GM23248 (cell line): ENCODE measurements at regions not wholly inside any gene's neighbourhood (a gene's known extent, or its start where the extent isn't known, plus 50 kb on each side); places are given as distances from the start of the nearest gene placed in this dataset.
"Not testable (repeated sequence)": the region's sequence is repeated elsewhere in the genome, so short reads cannot be mapped to it uniquely, and the experiment has no call there.

Experiments
- DNase-seq: peaks from one replicate; pipeline ENCODE4 v3.0.0-alpha.2; 2015
- H2AFZ ChIP-seq: fragments of 200-600 bp; sonication (generic); 2 replicates; pipeline ENCODE4 v1.6.1; 2016; ENCODE audit warnings: antibody characterized with exemption
- H3F3A ChIP-seq: fragments of 200-600 bp; sonication (generic); 2 replicates; pipeline ENCODE4 v1.6.1; 2016; ENCODE audit warnings: mild to moderate bottlenecking, antibody characterized with exemption, mixed run types; ENCODE audit not compliant: insufficient read depth
- H3K27ac ChIP-seq: fragments of 200-600 bp; sonication (generic); 2 replicates; pipeline ENCODE4 v1.5.1; 2016; ENCODE audit warnings: mild to moderate bottlenecking
- H3K27me3 ChIP-seq: fragments of 200-600 bp; sonication (generic); replicated peaks from 2 replicates; pipeline ENCODE4 v1.6.1; 2016; ENCODE audit warnings: mild to moderate bottlenecking; ENCODE audit not compliant: insufficient read depth
- H3K36me3 ChIP-seq: fragments of 200-600 bp; sonication (generic); 2 replicates; pipeline ENCODE4 v1.6.1; 2016; ENCODE audit warnings: low read depth, mild to moderate bottlenecking
- H3K4me1 ChIP-seq: fragments of 200-600 bp; sonication (generic); 2 replicates; pipeline ENCODE4 v1.6.1; 2016; ENCODE audit warnings: mild to moderate bottlenecking; ENCODE audit not compliant: insufficient read depth
- H3K4me2 ChIP-seq: fragments of 200-600 bp; sonication (generic); one replicate; pipeline ENCODE4 v1.6.1; 2016; ENCODE audit warnings: mild to moderate bottlenecking; ENCODE audit not compliant: unreplicated experiment
- H3K4me3 ChIP-seq: fragments of 200-600 bp; sonication (generic); 2 replicates; pipeline ENCODE4 v1.5.1; 2016; ENCODE audit warnings: mild to moderate bottlenecking
- H3K79me2 ChIP-seq: fragments of 200-600 bp; sonication (generic); 2 replicates; pipeline ENCODE4 v1.6.1; 2016; ENCODE audit warnings: mild to moderate bottlenecking; ENCODE audit not compliant: insufficient read depth
- H3K9ac ChIP-seq: fragments of 200-600 bp; sonication (generic); 2 replicates; pipeline ENCODE4 v1.6.1; 2016; ENCODE audit warnings: mild to moderate bottlenecking
- H3K9me2 ChIP-seq: fragments of 200-600 bp; sonication (generic); 2 replicates; pipeline ENCODE4 v1.6.1; 2016; ENCODE audit warnings: mixed run types, mild to moderate bottlenecking, moderate library complexity; ENCODE audit not compliant: insufficient read depth
- H3K9me3 ChIP-seq: fragments of 200-600 bp; sonication (generic); one replicate; pipeline ENCODE4 v1.6.1; 2017; ENCODE audit warnings: low read depth
- H4K20me1 ChIP-seq: fragments of 200-600 bp; sonication (generic); 2 replicates; pipeline ENCODE4 v1.6.0; 2016; ENCODE audit not compliant: insufficient read depth
- EZH2 ChIP-seq: fragments of 200-600 bp; sonication (generic); IDR thresholded peaks from 2 replicates; pipeline ENCODE4 v1.6.1; 2018; ENCODE audit warnings: antibody characterized with exemption, mild to moderate bottlenecking; ENCODE audit not compliant: insufficient read depth, poor library complexity, severe bottlenecking
- EZH2phosphoT487 ChIP-seq: fragments of 200-600 bp; sonication (generic); IDR thresholded peaks from 2 replicates; pipeline ENCODE4 v1.6.1; 2018; ENCODE audit warnings: antibody characterized with exemption, moderate library complexity, mild to moderate bottlenecking, low read depth; ENCODE audit not compliant: insufficient read depth
- WGBS, 2 experiments: methylation state at CpG; one replicate each; pipeline ENCODE4 v1.1.6; 2015 to 2017; ENCODE audit warnings: low lambda C conversion rate in 2 of 2, low coverage in 1 of 2; ENCODE audit errors: missing lambda C conversion rate in 2 of 2; 5-methylcytosine and 5-hydroxymethylcytosine counted together
- in situ Hi-C: fragments of 300-500 bp; cut with MboI; formaldehyde crosslinking; loops from 2 replicates; pipeline ENCODE4 v1.15.0; 2020

DNA sequence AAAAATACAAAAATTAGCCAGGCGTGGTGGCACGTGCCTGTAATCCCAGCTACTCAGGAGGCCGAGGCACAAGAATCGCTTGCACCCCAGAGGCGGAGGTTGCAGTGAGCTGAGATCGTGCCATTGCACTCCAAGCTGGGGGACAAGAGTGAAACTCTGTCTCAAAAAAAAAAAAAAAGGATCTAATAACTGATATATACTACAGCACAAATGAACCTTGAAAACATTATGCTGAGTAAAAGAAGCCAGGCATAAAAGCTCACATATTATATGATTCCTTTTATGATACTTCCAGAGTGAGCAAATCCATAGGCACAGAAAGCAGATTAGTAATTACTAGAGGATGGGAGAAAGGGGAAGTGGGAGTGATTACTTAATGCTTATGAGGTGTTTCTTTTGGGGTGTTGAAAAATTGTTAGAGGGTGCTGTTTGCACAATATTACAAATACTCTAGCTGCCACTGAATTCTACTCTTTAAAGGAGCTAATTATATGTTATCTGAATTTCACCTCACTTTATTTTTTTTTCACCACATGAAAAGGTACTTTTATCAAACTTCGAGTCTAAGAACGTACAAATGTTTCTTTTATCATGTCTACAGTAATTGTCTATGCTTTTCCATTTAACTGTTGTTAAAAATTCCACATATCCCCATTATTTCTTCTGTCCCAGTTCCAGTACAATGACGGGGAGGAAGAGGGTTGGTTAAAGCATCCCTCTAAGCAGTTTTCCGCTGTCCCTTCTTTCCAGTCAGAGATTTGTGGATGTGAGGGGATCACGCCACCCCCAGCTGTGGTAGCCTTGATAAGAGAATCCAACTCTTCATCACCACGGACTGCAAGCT, 77.7 kb upstream of the FAM174B start:
- Histone ChIP-seq H3K4me3 (peak overlapping the region; percentile 77), H3K27me3 (no peaks in the 10 kb centered on the region), H3K9me3 (no peaks in the 10 kb centered on the region), H2AFZ (peak overlapping the region; percentile 100), H3K4me2 (peak overlapping the region; percentile 98), H3K4me1 (peaks cover 5% of the 10 kb centered on the region; the same call in 1 of the 2 replicates), H3K36me3 (no peaks in the 10 kb centered on the region), H3K27ac (peak overlapping the region; percentile 49), H3K79me2 (no peaks in the 10 kb centered on the region), H3K9ac (peak overlapping the region; percentile 80), H4K20me1 (no peaks in the 10 kb centered on the region), H3K9me2 (no peaks in the 10 kb centered on the region), H3F3A (peaks cover 6% of the 10 kb centered on the region; the same call in 1 of the 2 replicates)
- TF ChIP-seq EZH2 (no peak), EZH2phosphoT487 (no peak)
- in situ Hi-C loops, result no loop called here
- 62 to 64% methylated on average over 12 of the region's 12 CpGs for WGBS, 2 experiments
- peak; percentile 36 for DNase-seq

GRCh38 chr15:92733934-92734521, 78.5 kb upstream of the FAM174B start:
- peak overlapping the region; percentile 49 for H3K27ac ChIP-seq
- no peak for TF ChIP-seq EZH2phosphoT487
- TF ChIP-seq EZH2, result no peak
- peaks cover 6% of the 10 kb centered on the region; the same call in 1 of the 2 replicates for H3F3A ChIP-seq
- H3K4me1 ChIP-seq, result peaks cover 5% of the 10 kb centered on the region; the same call in 1 of the 2 replicates
- 3 to 4% methylated on average over 23 to 32 of the region's 33 CpGs for WGBS, 2 experiments
- peak overlapping the region; percentile 98 for H3K4me2 ChIP-seq
- H3K4me3 ChIP-seq, result peak overlapping the region; percentile 77
- peak overlapping the region; percentile 100 for H2AFZ ChIP-seq
- H3K9me2 ChIP-seq, result no peaks in the 10 kb centered on the region
- no peaks in the 10 kb centered on the region for H3K27me3 ChIP-seq
- H4K20me1 ChIP-seq, result no peaks in the 10 kb centered on the region
- peak; percentile 62 for DNase-seq
- in situ Hi-C loops, result no loop called here
- no peaks in the 10 kb centered on the region for H3K36me3 ChIP-seq
- H3K79me2 ChIP-seq, result no peaks in the 10 kb centered on the region
- H3K9ac ChIP-seq, result peak overlapping the region; percentile 80
- no peaks in the 10 kb centered on the region for H3K9me3 ChIP-seq

DNA sequence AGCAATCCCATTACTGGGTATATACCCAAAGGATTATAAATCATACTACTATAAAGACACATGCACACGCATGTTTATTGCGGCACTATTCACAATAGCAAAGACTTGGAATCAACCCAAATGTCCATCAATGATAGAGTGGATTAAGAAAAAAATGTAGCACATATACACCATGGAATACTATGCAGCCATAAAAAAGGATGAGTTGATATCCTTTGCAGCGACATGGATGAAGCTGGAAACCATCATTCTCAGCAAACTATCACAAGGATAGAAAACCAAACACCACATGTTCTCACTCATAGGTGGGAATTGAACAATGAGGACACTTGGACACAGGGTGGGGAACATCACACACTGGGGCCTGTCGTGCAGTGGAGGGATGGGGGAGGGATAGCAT, 83.7 kb upstream of the FAM174B start:
- H3K79me2 ChIP-seq, H3K36me3 ChIP-seq, H4K20me1 ChIP-seq, DNase-seq, in situ Hi-C loops, H2AFZ ChIP-seq, H3K9me2 ChIP-seq, H3K9me3 ChIP-seq, H3K4me3 ChIP-seq, H3F3A ChIP-seq, H3K27me3 ChIP-seq, H3K4me2 ChIP-seq, H3K27ac ChIP-seq, H3K9ac ChIP-seq, H3K4me1 ChIP-seq: not testable (repeated sequence)
- 76 to 81% methylated on average over 4 of the region's 4 CpGs for WGBS, 2 experiments

DNA sequence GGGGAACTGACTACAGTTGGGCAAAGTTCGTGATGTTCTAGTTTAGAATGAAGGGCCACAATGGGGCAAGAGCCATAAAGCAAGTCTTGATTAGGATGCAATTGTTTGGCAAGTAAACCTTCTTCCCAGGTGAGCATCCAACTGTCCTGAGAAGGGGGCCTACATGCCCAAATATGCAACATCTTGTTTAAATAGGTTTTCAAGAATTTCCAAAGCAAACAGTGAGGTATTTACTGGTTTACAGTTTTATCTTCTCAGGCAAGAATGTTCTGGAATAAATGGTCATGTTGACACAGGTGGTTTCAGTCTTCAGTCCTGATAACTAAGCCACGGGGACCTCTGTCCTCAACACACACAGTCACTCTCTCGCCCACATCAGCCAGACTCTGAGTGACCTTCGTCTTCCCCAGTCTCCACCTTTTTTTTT, 90.3 kb upstream of the FAM174B start:
- no peaks in the 10 kb centered on the region for H3K9me2 ChIP-seq
- whole genome bisulfite sequencing, 2 experiments, result 52 to 57% methylated on average over 4 of the region's 4 CpGs
- H3K27ac ChIP-seq, result no peak overlapping the region
- no peak for DNase-seq
- TF ChIP-seq EZH2 (no peak), EZH2phosphoT487 (no peak)
- H3K4me1 ChIP-seq, result no peaks in the 10 kb centered on the region
- no peak overlapping the region for H3K4me2 ChIP-seq
- no peaks in the 10 kb centered on the region for H3K27me3 ChIP-seq
- no peaks in the 10 kb centered on the region for H3K36me3 ChIP-seq
- H3K9ac ChIP-seq, result no peak overlapping the region
- H3K9me3 ChIP-seq, result no peaks in the 10 kb centered on the region
- H3K79me2 ChIP-seq, result no peaks in the 10 kb centered on the region
- no peaks in the 10 kb centered on the region for H3F3A ChIP-seq
- no peak overlapping the region for H3K4me3 ChIP-seq
- no peaks in the 10 kb centered on the region for H4K20me1 ChIP-seq
- H2AFZ ChIP-seq, result no peak overlapping the region
- in situ Hi-C loops, result no loop called here
